OCI-LY7 (cell line): ENCODE measurements at regions not wholly inside any gene's neighbourhood (a gene's known extent, or its start where the extent isn't known, plus 50 kb on each side); places are given as distances from the start of the nearest gene placed in this dataset.

Experiments used
- BruUV-seq: library from RNA; stranded (reverse); fragments of 400-500 nt; replicated peaks from 2 replicates; lab custom pipeline; 2021; lab: Mats Ljungman, UMichigan
- CTCF ChIA-PET: fragments of 300-600 bp; sonication (Branson Sonifier 250); formaldehyde crosslinking; loops from one replicate; lab custom pipeline; 2022; ENCODE audit warnings: antibody characterized with exemption; ENCODE audit not compliant: unreplicated experiment; lab: Charles Lee
- POLR2A ChIA-PET: fragments of 300-600 bp; sonication (Branson Sonifier 250); formaldehyde crosslinking; loops from one replicate; lab custom pipeline; 2022; ENCODE audit warnings: antibody characterized with exemption; lab: Charles Lee
- DNase-seq: peaks from one replicate; pipeline ENCODE4 v3.0.0-alpha.2; 2015; ENCODE audit warnings: low spot score
- H2AFZ ChIP-seq: fragments of 200-600 bp; sonication (generic), shearing (Covaris generic); 2 replicates; pipeline ENCODE4 v1.6.1; 2014; ENCODE audit warnings: mild to moderate bottlenecking, antibody characterized with exemption, low read length, moderate library complexity
- H3K27ac ChIP-seq: fragments of 200-600 bp; sonication (generic); 2 replicates; pipeline ENCODE4 v1.5.1; 2014; ENCODE audit warnings: mixed run types, low read depth, mild to moderate bottlenecking, moderate library complexity, low read length, inconsistent platforms; ENCODE audit not compliant: poor library complexity, severe bottlenecking
- H3K36me3 ChIP-seq: fragments of 200-600 bp; sonication (generic); 2 replicates; pipeline ENCODE4 v1.6.1; 2014; ENCODE audit warnings: mild to moderate bottlenecking, antibody characterized with exemption, low read length, moderate library complexity, mixed read lengths; ENCODE audit not compliant: insufficient read depth
- H3K4me1 ChIP-seq: fragments of 200-600 bp; sonication (generic); 2 replicates; pipeline ENCODE4 v1.5.1; 2014; ENCODE audit warnings: mild to moderate bottlenecking, low read length; ENCODE audit not compliant: insufficient read depth, poor library complexity, severe bottlenecking
- H3K4me2 ChIP-seq: fragments of 200-600 bp; sonication (generic); 2 replicates; pipeline ENCODE4 v1.6.1; 2014; ENCODE audit warnings: mild to moderate bottlenecking, low read length
- H3K4me3 ChIP-seq: fragments of 200-600 bp; sonication (generic); 2 replicates; pipeline ENCODE4 v1.5.1; 2014; ENCODE audit warnings: mild to moderate bottlenecking, low read depth, low read length; ENCODE audit not compliant: poor library complexity, severe bottlenecking
- H3K79me2 ChIP-seq: fragments of 200-600 bp; sonication (generic); 2 replicates; pipeline ENCODE4 v1.6.1; 2016; ENCODE audit warnings: low read depth, mild to moderate bottlenecking, low read length, moderate library complexity, mixed read lengths; ENCODE audit not compliant: insufficient read depth
- H3K9me2 ChIP-seq: fragments of 200-600 bp; sonication (generic); 2 replicates; pipeline ENCODE4 v1.6.1; 2016; ENCODE audit warnings: mild to moderate bottlenecking, low read length, mixed read lengths; ENCODE audit not compliant: insufficient read depth
- H3K9me3 ChIP-seq: fragments of 200-600 bp; sonication (generic); 2 replicates; pipeline ENCODE4 v1.6.1; 2014; ENCODE audit warnings: mild to moderate bottlenecking, mixed run types, low read length, mixed read lengths
- H4K20me1 ChIP-seq: fragments of 200-600 bp; sonication (generic); 2 replicates; pipeline ENCODE4 v1.6.1; 2014; ENCODE audit warnings: mild to moderate bottlenecking, antibody characterized with exemption, low read length, moderate library complexity, mixed read lengths; ENCODE audit not compliant: insufficient read depth
- EZH2phosphoT487 ChIP-seq: fragments of 200-600 bp; sonication (generic); IDR thresholded peaks from 2 replicates; pipeline ENCODE4 v1.6.1; 2018; ENCODE audit warnings: low read depth, borderline replicate concordance, mild to moderate bottlenecking, mixed run types, antibody characterized with exemption, low read length, moderate library complexity, mixed read lengths
- intact Hi-C: fragments of 100-400 bp; cut with micrococcal nuclease; formaldehyde crosslinking; loops from one replicate; pipeline ENCODE4 v1.10.0; 2022; ENCODE audit not compliant: unreplicated experiment
- TF ChIP-seq, protein P1 (sequence below): fragments of 200-600 bp; sonication (generic); conservative IDR thresholded peaks from 2 replicates; pipeline ENCODE4 v1.5.1; 2014; ENCODE audit warnings: mild to moderate bottlenecking, antibody characterized with exemption, low read length, moderate library complexity, mixed read lengths

DNA sequence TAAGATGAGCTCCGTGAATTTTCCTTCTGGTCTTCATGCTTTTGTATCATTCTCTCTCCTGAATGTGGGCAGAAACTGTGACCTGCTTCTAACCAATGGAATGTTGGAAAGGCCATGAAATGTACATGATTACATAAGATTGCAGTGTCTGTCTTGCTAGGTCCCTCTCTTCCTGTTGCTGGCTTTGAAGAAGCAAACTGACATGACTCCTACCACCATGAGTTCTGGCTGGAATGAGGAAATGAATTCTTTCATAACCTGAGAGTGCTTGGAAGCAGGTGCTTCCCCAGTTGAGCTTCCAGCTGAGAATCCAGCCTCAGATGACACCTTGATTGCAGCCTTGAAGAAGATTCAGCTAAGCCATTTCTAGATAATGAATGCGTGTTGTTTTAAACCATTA lies 275.0 kb upstream of the MIR17HG start:
- no peak for DNase-seq
- no peaks in the 10 kb centered on the region for H3K9me3 ChIP-seq
- H3K4me3 ChIP-seq: no peak overlapping the region
- H3K27ac ChIP-seq: no peak overlapping the region
- H4K20me1 ChIP-seq: no peaks in the 10 kb centered on the region
- H3K79me2 ChIP-seq: no peaks in the 10 kb centered on the region
- intact Hi-C loops: no loop called here
- TF ChIP-seq, protein P1, sequence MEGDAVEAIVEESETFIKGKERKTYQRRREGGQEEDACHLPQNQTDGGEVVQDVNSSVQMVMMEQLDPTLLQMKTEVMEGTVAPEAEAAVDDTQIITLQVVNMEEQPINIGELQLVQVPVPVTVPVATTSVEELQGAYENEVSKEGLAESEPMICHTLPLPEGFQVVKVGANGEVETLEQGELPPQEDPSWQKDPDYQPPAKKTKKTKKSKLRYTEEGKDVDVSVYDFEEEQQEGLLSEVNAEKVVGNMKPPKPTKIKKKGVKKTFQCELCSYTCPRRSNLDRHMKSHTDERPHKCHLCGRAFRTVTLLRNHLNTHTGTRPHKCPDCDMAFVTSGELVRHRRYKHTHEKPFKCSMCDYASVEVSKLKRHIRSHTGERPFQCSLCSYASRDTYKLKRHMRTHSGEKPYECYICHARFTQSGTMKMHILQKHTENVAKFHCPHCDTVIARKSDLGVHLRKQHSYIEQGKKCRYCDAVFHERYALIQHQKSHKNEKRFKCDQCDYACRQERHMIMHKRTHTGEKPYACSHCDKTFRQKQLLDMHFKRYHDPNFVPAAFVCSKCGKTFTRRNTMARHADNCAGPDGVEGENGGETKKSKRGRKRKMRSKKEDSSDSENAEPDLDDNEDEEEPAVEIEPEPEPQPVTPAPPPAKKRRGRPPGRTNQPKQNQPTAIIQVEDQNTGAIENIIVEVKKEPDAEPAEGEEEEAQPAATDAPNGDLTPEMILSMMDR: no peak
- TF ChIP-seq EZH2phosphoT487: no peak
- 0 out of 2 replicates have a peak, but pooled peaks cover 14% of the 10 kb centered on the region for H3K9me2 ChIP-seq
- CTCF ChIA-PET: no interaction called here
- H3K4me2 ChIP-seq: no peak overlapping the region
- POLR2A ChIA-PET: interaction anchor here (0.5 to 1.3 kb wide), 4 partner anchors 10 to 618 kb away, joined by 3 to 9 read pairs (median 4); no protein-coding TSS in a partner anchor
- no peaks in the 10 kb centered on the region for H3K4me1 ChIP-seq
- H3K36me3 ChIP-seq: no peaks in the 10 kb centered on the region
- no peak overlapping the region for H2AFZ ChIP-seq
- no TSS peak for BruUV-seq

DNA sequence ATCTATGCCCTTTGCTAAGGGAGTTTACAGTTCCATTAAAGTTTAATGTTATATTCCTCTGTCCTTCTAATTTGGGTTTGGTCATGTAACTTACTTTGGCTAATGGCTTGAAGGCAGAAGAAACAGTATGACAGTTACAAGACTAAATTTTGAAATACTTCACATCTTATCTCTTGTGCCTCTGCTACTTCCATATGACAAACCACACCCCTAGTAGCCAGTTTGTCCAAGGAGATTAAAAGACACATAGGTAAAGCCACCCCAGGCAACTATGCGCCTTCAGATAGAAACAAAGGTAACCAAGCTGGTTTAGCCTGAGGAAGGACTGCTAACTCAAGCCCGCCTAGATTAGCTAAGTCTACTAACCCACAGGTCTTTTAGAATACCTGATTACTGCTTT lies 273.4 kb upstream of the MIR17HG start:
- POLR2A ChIA-PET: interaction anchor here (0.6 to 1.7 kb wide), 5 partner anchors 11 to 472 kb away, joined by 3 to 12 read pairs (median 3); no protein-coding TSS in a partner anchor
- intact Hi-C loops: no loop called here

DNA sequence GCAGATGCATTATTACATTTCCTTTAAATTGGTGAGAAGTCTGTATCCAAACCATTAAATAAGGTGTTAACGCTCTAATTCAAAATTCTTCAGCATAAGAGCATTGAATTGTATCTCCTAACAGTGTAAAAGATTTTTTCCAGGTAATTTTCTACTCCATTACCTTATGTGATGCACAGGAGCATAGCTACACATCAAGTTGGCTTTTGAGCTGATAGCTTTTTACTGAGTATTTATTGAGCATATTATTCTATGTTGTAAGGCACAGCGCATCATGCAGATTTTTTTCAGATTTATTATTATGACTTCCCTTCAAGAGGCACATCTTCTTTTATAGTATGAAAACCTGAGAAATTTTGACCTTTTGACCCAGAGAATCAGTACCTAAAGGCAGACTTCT lies 270.7 kb upstream of the MIR17HG start:
- no peaks in the 10 kb centered on the region for H3K9me3 ChIP-seq
- H4K20me1 ChIP-seq: no peaks in the 10 kb centered on the region
- no peaks in the 10 kb centered on the region for H3K4me1 ChIP-seq
- no peak for TF ChIP-seq EZH2phosphoT487
- TF ChIP-seq, protein P1: no peak
- H3K79me2 ChIP-seq: no peaks in the 10 kb centered on the region
- H3K4me3 ChIP-seq: no peak overlapping the region
- no peak for DNase-seq
- H3K4me2 ChIP-seq: no peak overlapping the region
- ChIA-PET POLR2A (interaction anchor here (1.2 to 2.6 kb wide), 3 partner anchors 9 to 57 kb away, joined by 4 to 12 read pairs (median 4); no protein-coding TSS in a partner anchor), CTCF (no interaction called here)
- intact Hi-C loops: no loop called here
- no TSS peak for BruUV-seq
- no peak overlapping the region for H2AFZ ChIP-seq
- no peak overlapping the region for H3K27ac ChIP-seq
- H3K36me3 ChIP-seq: no peaks in the 10 kb centered on the region
- H3K9me2 ChIP-seq: no peaks in the 10 kb centered on the region

More for the DNA sequence above, 273.4 kb upstream of the MIR17HG start:
- CTCF ChIA-PET: interaction anchor here (1.1 kb wide), 1 partner anchor 22 kb away, joined by 3 read pairs; no protein-coding TSS in a partner anchor
- no peak for DNase-seq
- TF ChIP-seq, protein P1: no peak
- no peak for TF ChIP-seq EZH2phosphoT487
- no TSS peak for BruUV-seq
- H3K9me2 ChIP-seq: 0 out of 2 replicates have a peak, but pooled peaks cover 14% of the 10 kb centered on the region
- no peak overlapping the region for H3K4me3 ChIP-seq
- H3K27ac ChIP-seq: no peak overlapping the region
- no peaks in the 10 kb centered on the region for H3K4me1 ChIP-seq
- no peak overlapping the region for H3K4me2 ChIP-seq
- H3K9me3 ChIP-seq: no peaks in the 10 kb centered on the region
- H4K20me1 ChIP-seq: no peaks in the 10 kb centered on the region
- no peak overlapping the region for H2AFZ ChIP-seq
- H3K36me3 ChIP-seq: no peaks in the 10 kb centered on the region
- H3K79me2 ChIP-seq: no peaks in the 10 kb centered on the region
